ENCODE measurements at regions not wholly inside any gene's neighbourhood (a gene's known extent, or its start where the extent isn't known, plus 50 kb on each side); places are given as distances from the start of the nearest gene placed in this dataset.

- WGBS, 2 donors (ENCODE audit: low coverage in 1 of 2): 30 to 38% methylated on average over 1 of the region's 1 CpG
- Histone ChIP-seq H3K9me3 (no peaks in the 10 kb centered on the region), H3K4me3 (no peak overlapping the region), H3K36me3 (no peaks in the 10 kb centered on the region), H3K4me1 (no peaks in the 10 kb centered on the region), H3K27ac (no peak overlapping the region), H3K27me3 (no peaks in the 10 kb centered on the region)
- TF ChIP-seq POLR2AphosphoS5 (IDR thresholded peaks at IDR 0.05) (no peak), CTCF (IDR thresholded peaks at IDR 0.05) (no peak), EP300 (IDR thresholded peaks at IDR 0.05) (no peak), POLR2A (IDR thresholded peaks at IDR 0.05) (no peak)
- no peak for ATAC-seq
These were observed 129.9 kb upstream of the BANK1 start for GRCh38 chr4:101660607-101661006.

- ATAC-seq: no peak
- 63 to 69% methylated on average over 1 of the region's 1 CpG for WGBS, 2 donors (ENCODE audit: low coverage in 1 of 2)
- Histone ChIP-seq H3K4me3 (no peak overlapping the region), H3K4me1 (no peaks in the 10 kb centered on the region), H3K27ac (no peak overlapping the region), H3K36me3 (no peaks in the 10 kb centered on the region), H3K27me3 (no peaks in the 10 kb centered on the region), H3K9me3 (no peaks in the 10 kb centered on the region)
- TF ChIP-seq EP300 (IDR thresholded peaks at IDR 0.05) (no peak), POLR2AphosphoS5 (IDR thresholded peaks at IDR 0.05) (no peak), POLR2A (IDR thresholded peaks at IDR 0.05) (no peak), CTCF (IDR thresholded peaks at IDR 0.05) (no peak)
These were observed 134.7 kb upstream of the BANK1 start for GRCh38 chr4:101655857-101656256.

- 71 to 100% methylated on average over 1 to 2 of the region's 2 CpGs for WGBS, 2 donors (ENCODE audit: low coverage in 1 of 2)
- Histone ChIP-seq H3K4me3 (no peak overlapping the region), H3K27ac (no peak overlapping the region), H3K4me1 (no peaks in the 10 kb centered on the region), H3K36me3 (no peaks in the 10 kb centered on the region), H3K27me3 (no peaks in the 10 kb centered on the region), H3K9me3 (no peaks in the 10 kb centered on the region)
- TF ChIP-seq POLR2A (IDR thresholded peaks at IDR 0.05) (no peak), POLR2AphosphoS5 (IDR thresholded peaks at IDR 0.05) (no peak), EP300 (IDR thresholded peaks at IDR 0.05) (no peak), CTCF (IDR thresholded peaks at IDR 0.05) (no peak)
- ATAC-seq: no peak
These were observed 135.5 kb upstream of the BANK1 start for GRCh38 chr4:101655005-101655404.

- WGBS, 2 donors (ENCODE audit: low coverage in 1 of 2): 58 to 59% methylated on average over 3 of the region's 3 CpGs
- ATAC-seq: no peak
- Histone ChIP-seq H3K9me3 (no peaks in the 10 kb centered on the region), H3K27ac (no peak overlapping the region), H3K27me3 (no peaks in the 10 kb centered on the region), H3K4me1 (no peaks in the 10 kb centered on the region), H3K4me3 (no peak overlapping the region), H3K36me3 (no peaks in the 10 kb centered on the region)
- TF ChIP-seq POLR2AphosphoS5 (IDR thresholded peaks at IDR 0.05): no peak
- no peak for TF ChIP-seq EP300 (IDR thresholded peaks at IDR 0.05)
- no peak for TF ChIP-seq POLR2A (IDR thresholded peaks at IDR 0.05)
- TF ChIP-seq CTCF (IDR thresholded peaks at IDR 0.05): no peak
These were observed 138.8 kb upstream of the BANK1 start for GRCh38 chr4:101651778-101652177.

GRCh38 chr4:101649790-101650515 lies 140.6 kb upstream of the BANK1 start:
- WGBS, 2 donors (ENCODE audit: low coverage in 1 of 2): 0 to 61% methylated on average over 1 to 3 of the region's 3 CpGs
- H3K4me3 ChIP-seq: no peak overlapping the region
- no peaks in the 10 kb centered on the region for H3K36me3 ChIP-seq
- H3K4me1 ChIP-seq: no peaks in the 10 kb centered on the region
- H3K27me3 ChIP-seq: no peaks in the 10 kb centered on the region
- ATAC-seq: no peak
- no peaks in the 10 kb centered on the region for H3K9me3 ChIP-seq
- H3K27ac ChIP-seq: no peak overlapping the region
- no peak for TF ChIP-seq POLR2AphosphoS5 (IDR thresholded peaks at IDR 0.05)
- no peak for TF ChIP-seq CTCF (IDR thresholded peaks at IDR 0.05)
- no peak for TF ChIP-seq EP300 (IDR thresholded peaks at IDR 0.05)
- TF ChIP-seq POLR2A (IDR thresholded peaks at IDR 0.05): no peak

All from gastroesophageal sphincter (tissue), 4 donors.